Loucy (cell line): ENCODE measurements at regions not wholly inside any gene's neighbourhood (a gene's known extent, or its start where the extent isn't known, plus 50 kb on each side); places are given as distances from the start of the nearest gene placed in this dataset.

Source experiments
- EZH2phosphoT487 ChIP-seq: fragments of 200-600 bp; IDR thresholded peaks from 2 replicates; pipeline ENCODE4 v1.6.1; 2018; ENCODE audit warnings: antibody characterized with exemption, mild to moderate bottlenecking, moderate library complexity, borderline replicate concordance
- TF ChIP-seq, protein P1 (sequence below): fragments of 200-600 bp; sonication (generic); conservative IDR thresholded peaks from 2 replicates; pipeline ENCODE4 v1.5.1; 2014; ENCODE audit warnings: mild to moderate bottlenecking, antibody characterized with exemption, low read length

DNA sequence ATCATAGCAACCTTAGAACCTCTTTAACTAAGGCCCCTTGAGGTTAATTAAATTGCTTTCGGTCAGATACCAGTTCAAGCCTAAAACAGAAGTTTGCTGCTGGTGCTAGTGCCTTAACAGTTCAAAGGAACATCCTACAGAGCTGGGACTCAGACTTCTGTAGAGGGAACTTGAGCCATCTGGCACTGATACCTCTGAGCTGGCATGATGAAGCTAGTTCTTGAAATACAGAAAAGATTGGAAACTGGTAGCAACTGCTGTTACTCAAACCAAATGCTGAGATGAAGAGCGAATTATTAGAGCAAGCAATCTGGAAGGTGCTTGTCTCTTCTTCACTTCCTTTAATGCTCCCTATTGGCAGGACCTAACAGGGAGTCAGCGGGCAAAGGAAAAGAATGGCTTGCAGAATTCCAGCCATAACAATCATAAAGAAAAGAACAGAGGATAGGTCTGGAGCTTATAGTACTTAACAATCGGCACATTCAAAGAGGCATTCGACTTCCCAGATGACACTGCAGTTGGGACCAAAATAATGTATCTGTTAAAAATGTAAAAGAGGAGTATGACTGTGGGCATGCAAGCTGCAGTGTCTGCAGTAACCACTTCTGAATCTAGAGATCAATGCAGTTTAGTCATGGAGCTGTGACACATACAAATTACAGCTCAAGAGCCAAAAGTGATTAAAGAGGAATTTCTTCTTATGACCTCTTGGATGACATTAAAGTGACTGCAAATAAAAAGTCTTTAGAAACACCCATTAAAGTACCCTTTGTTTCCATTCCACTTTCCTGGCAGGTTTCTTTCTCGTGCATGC lies 298.9 kb downstream of the PDGFC start:
- TF ChIP-seq, protein P1, sequence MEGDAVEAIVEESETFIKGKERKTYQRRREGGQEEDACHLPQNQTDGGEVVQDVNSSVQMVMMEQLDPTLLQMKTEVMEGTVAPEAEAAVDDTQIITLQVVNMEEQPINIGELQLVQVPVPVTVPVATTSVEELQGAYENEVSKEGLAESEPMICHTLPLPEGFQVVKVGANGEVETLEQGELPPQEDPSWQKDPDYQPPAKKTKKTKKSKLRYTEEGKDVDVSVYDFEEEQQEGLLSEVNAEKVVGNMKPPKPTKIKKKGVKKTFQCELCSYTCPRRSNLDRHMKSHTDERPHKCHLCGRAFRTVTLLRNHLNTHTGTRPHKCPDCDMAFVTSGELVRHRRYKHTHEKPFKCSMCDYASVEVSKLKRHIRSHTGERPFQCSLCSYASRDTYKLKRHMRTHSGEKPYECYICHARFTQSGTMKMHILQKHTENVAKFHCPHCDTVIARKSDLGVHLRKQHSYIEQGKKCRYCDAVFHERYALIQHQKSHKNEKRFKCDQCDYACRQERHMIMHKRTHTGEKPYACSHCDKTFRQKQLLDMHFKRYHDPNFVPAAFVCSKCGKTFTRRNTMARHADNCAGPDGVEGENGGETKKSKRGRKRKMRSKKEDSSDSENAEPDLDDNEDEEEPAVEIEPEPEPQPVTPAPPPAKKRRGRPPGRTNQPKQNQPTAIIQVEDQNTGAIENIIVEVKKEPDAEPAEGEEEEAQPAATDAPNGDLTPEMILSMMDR, result no peak
- TF ChIP-seq EZH2phosphoT487, result no peak
